ENCODE measurements at regions not wholly inside any gene's neighbourhood (a gene's known extent, or its start where the extent isn't known, plus 50 kb on each side); places are given as distances from the start of the nearest gene placed in this dataset.

- Histone ChIP-seq H3K9me3 (ENCODE audit: control insufficient read depth, low read depth, low read length) (no peaks in the 10 kb centered on the region), H3K4me1 (ENCODE audit: control insufficient read depth, low read depth, low read length) (no peaks in the 10 kb centered on the region), H3K9ac (ENCODE audit: low read length) (no peak overlapping the region), H3K27ac (ENCODE audit: low read length) (no peak overlapping the region), H3K36me3 (ENCODE audit: control insufficient read depth, low read depth, low read length) (no peaks in the 10 kb centered on the region), H3K27me3 (ENCODE audit: control insufficient read depth, insufficient read depth, low read length) (no peaks in the 10 kb centered on the region), H3K4me3 (ENCODE audit: low read length) (no peak overlapping the region)
Measured at GRCh38 chr9:135036861-135037465, 50.5 kb upstream of the OLFM1 start.

- H3K9me3 ChIP-seq (ENCODE audit: control insufficient read depth, low read depth, low read length) = no peaks in the 10 kb centered on the region
- H3K27me3 ChIP-seq (ENCODE audit: control insufficient read depth, insufficient read depth, low read length) = no peaks in the 10 kb centered on the region
- no peak overlapping the region for H3K4me3 ChIP-seq (ENCODE audit: low read length)
- H3K36me3 ChIP-seq (ENCODE audit: control insufficient read depth, low read depth, low read length) = no peaks in the 10 kb centered on the region
- no peaks in the 10 kb centered on the region for H3K4me1 ChIP-seq (ENCODE audit: control insufficient read depth, low read depth, low read length)
- no peak overlapping the region for H3K27ac ChIP-seq (ENCODE audit: low read length)
- H3K9ac ChIP-seq (ENCODE audit: low read length) = no peak overlapping the region
Measured at GRCh38 chr9:135037521-135038250, 49.8 kb upstream of the OLFM1 start.

Data from iPS-18a (cell line).